ENCODE measurements at regions not wholly inside any gene's neighbourhood (a gene's known extent, or its start where the extent isn't known, plus 50 kb on each side); places are given as distances from the start of the nearest gene placed in this dataset.

GRCh38 chr1:25011275-25011674 lies 81.2 kb upstream of the RUNX3 start:
- no peak for TF ChIP-seq CTCF (IDR thresholded peaks at IDR 0.05)
- Mint-ChIP-seq H3K36me3 (peaks cover 0 to 3% of the 10 kb centered on the region in 2 donors), H3K4me1 (peaks cover 65% of the 10 kb centered on the region), H3K9me3 (peaks cover 0 to 4% (median 0%) of the 10 kb centered on the region in 7 donors), H3K4me3 (no peak overlapping the region), H3K27me3 (ENCODE audit: low read depth in 3 of 3) (peaks cover 2 to 4% (median 4%) of the 10 kb centered on the region in 3 donors), H3K27ac (no peak overlapping the region)
- no peak overlapping the region for H3K9ac ChIP-seq (ENCODE audit: insufficient read depth, low read length, poor library complexity, severe bottlenecking)
- peaks cover 0 to 6% of the 10 kb centered on the region in 2 donors for H3K9me3 ChIP-seq (replicated peaks in 1 of 2; ENCODE audit: control insufficient read depth in 1 of 2, insufficient read depth in 1 of 2, low read length in 2 of 2)
- no peaks in the 10 kb centered on the region for H3K79me2 ChIP-seq (ENCODE audit: insufficient read depth, low read length)
- H3K4me1 ChIP-seq (ENCODE audit: control insufficient read depth in 1 of 2, insufficient read depth in 2 of 2, low read length in 2 of 2) = peaks cover 52 to 58% of the 10 kb centered on the region in 2 donors
- H3K4me3 ChIP-seq (replicated peaks in 1 of 3; ENCODE audit: low read depth in 2 of 3, low read length in 3 of 3) = no peak overlapping the region
- H3K27me3 ChIP-seq (ENCODE audit: control insufficient read depth in 2 of 2, insufficient read depth in 2 of 2, low read length in 2 of 2) = no peaks in the 10 kb centered on the region
- intact Hi-C loops (cut with micrococcal nuclease) = no loop called here
- WGBS (ENCODE audit: insufficient coverage) = 0% methylated on average over 2 of the region's 4 CpGs
- H3K4me2 ChIP-seq (replicated peaks; ENCODE audit: extremely low read depth, low read length, poor library complexity, severe bottlenecking) = no peak overlapping the region
- no peak overlapping the region for H3K27ac ChIP-seq (ENCODE audit: low read depth in 1 of 2, low read length in 2 of 2)
- H2AFZ ChIP-seq (ENCODE audit: insufficient read depth, low read depth, low read length, poor library complexity, severe bottlenecking) = no peak overlapping the region
- H4K20me1 ChIP-seq (ENCODE audit: insufficient read depth, low read length) = no peaks in the 10 kb centered on the region
- no peaks in the 10 kb centered on the region for H3K36me3 ChIP-seq (replicated peaks in 1 of 2; ENCODE audit: control insufficient read depth in 1 of 2, insufficient read depth in 2 of 2, low read length in 2 of 2)
- DNase-seq = peak in 2 of 3 donors; percentile 52 to 63

DNA sequence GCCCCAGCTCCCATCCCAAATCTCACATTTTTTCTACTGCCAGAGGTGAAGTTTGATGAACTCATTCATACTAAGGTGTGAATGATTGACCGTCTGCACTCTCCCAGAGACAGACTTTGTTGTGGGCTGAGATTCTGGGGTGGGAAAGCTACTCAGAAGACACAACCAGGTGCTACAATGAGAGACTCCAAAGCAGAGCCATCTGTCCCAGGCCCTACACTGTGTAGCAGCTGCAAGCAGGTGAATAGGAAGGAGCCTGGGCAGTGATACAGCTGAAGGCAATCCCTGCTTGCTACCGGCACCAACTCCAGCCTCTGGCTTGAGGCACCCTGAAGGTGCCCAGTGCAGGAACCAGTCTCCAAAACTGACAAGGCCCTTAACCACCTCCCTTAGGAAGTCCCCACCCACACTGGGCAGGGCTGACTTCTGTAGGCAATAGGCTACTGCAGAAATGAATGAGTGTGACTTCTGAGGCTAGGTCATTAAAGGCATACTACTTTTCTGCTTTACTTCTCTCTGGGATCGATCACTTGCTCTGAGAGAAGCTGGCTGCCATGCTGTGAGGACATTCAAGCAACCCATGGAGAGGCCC lies 79.7 kb upstream of the RUNX3 start:
- peak in 1 of 3 donors; percentile 44 for DNase-seq
- Histone ChIP-seq H4K20me1 (ENCODE audit: insufficient read depth, low read length) (no peaks in the 10 kb centered on the region), H3K4me2 (replicated peaks; ENCODE audit: extremely low read depth, low read length, poor library complexity, severe bottlenecking) (no peak overlapping the region), H3K4me1 (ENCODE audit: control insufficient read depth in 1 of 2, insufficient read depth in 2 of 2, low read length in 2 of 2) (peaks cover 53 to 61% of the 10 kb centered on the region in 2 donors), H3K9ac (ENCODE audit: insufficient read depth, low read length, poor library complexity, severe bottlenecking) (no peak overlapping the region), H3K27ac (ENCODE audit: low read depth in 1 of 2, low read length in 2 of 2) (no peak overlapping the region), H2AFZ (ENCODE audit: insufficient read depth, low read depth, low read length, poor library complexity, severe bottlenecking) (no peak overlapping the region), H3K9me3 (replicated peaks in 1 of 2; ENCODE audit: control insufficient read depth in 1 of 2, insufficient read depth in 1 of 2, low read length in 2 of 2) (peaks cover 0 to 6% of the 10 kb centered on the region in 2 donors), H3K27me3 (ENCODE audit: control insufficient read depth in 2 of 2, insufficient read depth in 2 of 2, low read length in 2 of 2) (no peaks in the 10 kb centered on the region), H3K79me2 (ENCODE audit: insufficient read depth, low read length) (no peaks in the 10 kb centered on the region), H3K4me3 (replicated peaks in 1 of 3; ENCODE audit: low read depth in 2 of 3, low read length in 3 of 3) (no peak overlapping the region), H3K36me3 (replicated peaks in 1 of 2; ENCODE audit: control insufficient read depth in 1 of 2, insufficient read depth in 2 of 2, low read length in 2 of 2) (no peaks in the 10 kb centered on the region)
- H3K4me1 Mint-ChIP-seq = peaks cover 67% of the 10 kb centered on the region
- intact Hi-C loops (cut with micrococcal nuclease) = loop anchor here in 1 of 2 donors (5.0 kb wide), 2 partner anchors 33 to 37 kb away; no protein-coding TSS in a partner anchor
- H3K27ac Mint-ChIP-seq = peak overlapping the region in 3 of 7 donors; percentile 2 to 66 (median 20)
- WGBS (ENCODE audit: insufficient coverage) = 92% methylated on average over 2 of the region's 3 CpGs
- peaks cover 2 to 3% of the 10 kb centered on the region in 2 donors for H3K36me3 Mint-ChIP-seq
- TF ChIP-seq CTCF (IDR thresholded peaks at IDR 0.05) = no peak
- no peak overlapping the region for H3K4me3 Mint-ChIP-seq
- H3K9me3 Mint-ChIP-seq = peaks cover 0 to 4% (median 0%) of the 10 kb centered on the region in 7 donors
- H3K27me3 Mint-ChIP-seq (ENCODE audit: low read depth in 3 of 3) = peaks cover 2 to 5% (median 4%) of the 10 kb centered on the region in 3 donors
